CD4-positive, alpha-beta T cell treated with Interleukin-12 subunit alpha and Interleukin-12 subunit beta, for 1 hour (primary cell): ENCODE measurements at regions not wholly inside any gene's neighbourhood (a gene's known extent, or its start where the extent isn't known, plus 50 kb on each side); places are given as distances from the start of the nearest gene placed in this dataset.
A peak's percentile ranks its signal among the peaks of the same experiment; 100 is the strongest.
"Not testable (repeated sequence)": the region's sequence is repeated elsewhere in the genome, so short reads cannot be mapped to it uniquely, and the experiment has no call there.

ENCODE experiments used
- DNase-seq: peaks from one replicate; pipeline ENCODE4 v3.0.0-alpha.2; 2020

- no peak for DNase-seq
Measured at GRCh38 chrX:39050427-39050826, 249.2 kb downstream of the MID1IP1 start.

GRCh38 chrX:39052751-39053150 lies 251.5 kb downstream of the MID1IP1 start:
- DNase-seq: no peak

DNA sequence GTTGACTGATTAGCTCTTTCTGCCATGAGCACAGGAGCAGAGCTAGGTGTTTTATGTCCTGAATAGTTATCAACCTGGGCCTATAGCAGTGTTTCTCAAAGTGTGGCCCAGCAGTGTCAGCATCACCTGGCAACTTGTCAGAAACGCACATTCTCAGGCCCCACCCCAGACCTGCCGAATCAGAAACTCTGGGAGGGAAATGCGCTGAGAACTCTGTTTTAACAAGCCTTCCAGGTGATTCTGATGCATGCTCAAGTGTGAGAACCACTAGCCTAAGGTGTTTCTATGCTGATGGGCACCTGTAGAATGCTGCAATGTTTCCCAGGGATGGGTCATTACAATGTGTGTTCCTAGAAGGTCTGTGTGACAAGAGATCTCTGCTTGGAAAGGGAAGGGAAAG lies 257.5 kb downstream of the MID1IP1 start:
- DNase-seq: no peak

DNA sequence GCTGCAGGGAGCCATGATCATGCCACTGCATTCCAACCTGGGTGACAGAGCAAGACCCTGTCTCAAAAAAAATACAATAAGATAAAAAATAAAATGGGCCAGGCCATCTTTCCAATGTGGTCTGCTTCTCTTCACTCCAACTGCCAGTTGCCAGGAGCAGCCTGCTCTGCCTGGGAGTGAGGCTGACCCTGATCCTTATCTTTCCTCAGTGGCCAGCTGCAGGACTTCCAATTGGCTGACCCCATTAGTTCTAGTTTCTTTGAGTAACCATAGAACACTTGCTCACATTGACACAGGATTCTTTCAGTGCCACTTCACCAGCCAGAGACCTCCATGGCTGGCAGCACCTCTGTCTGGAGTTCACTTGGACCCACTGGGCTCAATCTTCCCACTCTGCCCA lies 258.6 kb downstream of the MID1IP1 start:
- no peak for DNase-seq

- peak; percentile 1 for DNase-seq
Measured at GRCh38 chrX:39063037-39063436, 261.8 kb downstream of the MID1IP1 start.

DNA sequence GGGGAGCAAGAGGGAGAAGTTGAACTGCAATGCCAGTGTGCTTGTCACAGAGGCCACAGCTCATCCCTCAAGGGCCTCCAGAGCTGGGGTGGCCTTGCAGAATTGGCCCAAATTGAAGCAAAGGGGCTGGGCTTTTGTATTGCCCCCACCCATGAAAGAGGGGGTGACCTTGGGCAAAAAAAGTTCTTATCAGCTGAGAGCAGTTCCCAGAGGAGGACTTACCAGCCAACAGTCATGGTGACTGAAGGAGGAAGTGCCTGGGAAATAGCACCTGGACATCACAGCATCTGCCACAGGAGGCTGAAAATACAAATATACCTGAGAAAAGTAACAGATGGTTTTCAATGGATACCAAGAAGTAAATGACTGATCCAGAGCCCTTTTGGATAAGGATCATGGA lies 262.4 kb downstream of the MID1IP1 start:
- DNase-seq: no peak

- no peak for DNase-seq
Measured at GRCh38 chrX:39065051-39065871, 264.0 kb downstream of the MID1IP1 start.

DNA sequence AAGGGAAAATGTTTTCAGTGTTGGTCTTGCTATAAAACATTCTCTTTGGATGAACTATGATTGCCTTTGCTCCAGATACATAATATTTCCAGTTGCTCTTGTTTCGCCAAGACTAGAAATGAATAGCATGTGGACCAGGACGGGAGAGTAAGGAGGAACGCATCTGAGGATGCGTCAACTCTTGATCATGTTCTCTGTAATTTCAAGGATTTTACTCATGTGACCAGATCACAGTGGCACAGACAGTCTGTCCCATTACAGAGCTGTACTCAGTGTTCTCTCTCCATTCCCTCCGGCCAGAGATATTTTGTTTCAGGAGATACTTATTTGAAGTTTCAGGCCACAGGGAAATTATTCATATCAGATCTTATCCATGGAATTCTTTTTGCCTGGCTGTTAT lies 266.6 kb downstream of the MID1IP1 start:
- DNase-seq: no peak

- not testable (repeated sequence) for DNase-seq
Measured at GRCh38 chrX:39068634-39069033, 267.4 kb downstream of the MID1IP1 start.

- no peak for DNase-seq
Measured at GRCh38 chrX:39070009-39070408, 268.8 kb downstream of the MID1IP1 start.

- DNase-seq: no peak
Measured at GRCh38 chrX:39073131-39073530, 271.9 kb downstream of the MID1IP1 start.

GRCh38 chrX:39096599-39096998 lies 295.3 kb downstream of the MID1IP1 start:
- no peak for DNase-seq

DNA sequence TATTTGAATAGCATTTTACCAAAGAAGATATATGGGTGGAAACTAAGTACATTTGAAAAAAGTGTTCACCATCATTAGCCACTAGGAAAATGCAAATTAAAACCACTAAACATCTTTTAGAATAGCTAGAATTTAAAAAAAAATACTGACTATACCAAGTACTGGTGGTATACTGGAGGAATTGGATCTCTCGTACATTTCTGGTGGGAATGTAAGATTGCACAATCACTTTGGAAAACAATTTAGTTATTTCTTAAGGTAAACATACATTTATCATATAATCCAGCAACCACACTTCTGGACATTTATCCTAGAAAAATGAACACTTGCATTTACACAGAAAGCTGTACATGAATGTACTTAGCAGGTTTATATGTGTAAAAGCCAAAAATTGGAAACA lies 303.5 kb downstream of the MID1IP1 start:
- no peak for DNase-seq

GRCh38 chrX:39112143-39112542 lies 310.9 kb downstream of the MID1IP1 start:
- no peak for DNase-seq

DNA sequence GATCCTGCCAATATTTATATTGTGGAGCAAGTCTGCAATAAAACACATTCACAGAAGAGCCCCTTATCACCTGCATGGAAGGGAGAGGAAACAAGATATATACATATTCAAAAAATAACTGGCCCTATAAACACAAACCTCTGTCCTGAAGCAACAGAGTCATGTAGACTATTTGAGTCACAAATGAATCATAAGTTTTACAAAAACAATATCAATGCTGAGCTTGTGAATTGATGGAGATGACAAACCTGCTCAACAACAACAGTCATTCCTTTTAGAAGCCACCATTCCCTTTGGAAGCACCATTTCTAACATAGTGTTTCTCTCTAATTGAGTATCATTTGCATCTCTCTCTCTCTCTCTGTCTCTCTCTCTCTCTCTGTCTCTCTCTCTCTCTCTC lies 313.9 kb downstream of the MID1IP1 start:
- no peak for DNase-seq

DNA sequence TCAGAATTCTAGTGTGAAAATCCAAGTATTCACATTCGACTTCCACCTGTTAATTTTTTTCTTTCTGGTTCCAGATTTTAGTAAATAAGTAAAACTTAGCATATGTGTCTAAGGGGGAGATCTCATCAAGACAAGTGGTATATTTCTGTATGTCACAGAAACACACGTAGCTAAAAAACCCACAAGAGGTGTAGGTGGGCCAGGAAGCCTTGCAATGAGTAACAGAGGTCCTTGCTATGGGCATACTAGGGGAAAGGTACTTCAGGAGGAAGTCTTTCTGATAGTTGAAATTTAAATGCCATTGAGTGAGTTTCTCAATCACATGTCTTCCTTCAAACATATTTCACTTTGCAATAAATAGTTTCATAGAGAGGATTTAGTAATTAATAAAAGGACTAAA lies 315.8 kb downstream of the MID1IP1 start:
- DNase-seq: no peak

- DNase-seq: no peak
Measured at GRCh38 chrX:39121903-39122302, 320.6 kb downstream of the MID1IP1 start.

- DNase-seq: no peak
Measured at GRCh38 chrX:39125834-39126233, 324.6 kb downstream of the MID1IP1 start.

- no peak for DNase-seq
Measured at GRCh38 chrX:39133971-39134370, 332.7 kb downstream of the MID1IP1 start.

- no peak for DNase-seq
Measured at GRCh38 chrX:39137363-39137954, 336.2 kb downstream of the MID1IP1 start.

DNA sequence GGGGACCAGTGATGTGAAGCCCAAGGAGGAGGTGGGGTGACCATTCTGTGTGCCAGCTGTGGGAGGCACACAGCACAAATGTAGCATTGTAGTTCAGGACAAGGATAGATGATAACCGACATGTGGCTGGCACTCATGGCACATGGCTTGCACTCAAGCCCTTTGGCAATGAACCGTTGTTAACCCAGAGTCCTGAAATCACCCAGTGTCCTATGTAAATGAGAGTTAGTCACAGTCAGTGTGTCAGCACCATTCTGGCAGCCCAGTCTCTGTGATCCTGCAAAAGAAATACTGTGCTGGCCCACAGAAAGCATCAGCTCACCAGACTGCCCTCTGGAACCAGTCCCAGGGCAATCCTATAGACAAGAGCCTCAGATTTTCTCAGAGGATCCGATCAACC lies 339.3 kb downstream of the MID1IP1 start:
- DNase-seq: no peak

DNA sequence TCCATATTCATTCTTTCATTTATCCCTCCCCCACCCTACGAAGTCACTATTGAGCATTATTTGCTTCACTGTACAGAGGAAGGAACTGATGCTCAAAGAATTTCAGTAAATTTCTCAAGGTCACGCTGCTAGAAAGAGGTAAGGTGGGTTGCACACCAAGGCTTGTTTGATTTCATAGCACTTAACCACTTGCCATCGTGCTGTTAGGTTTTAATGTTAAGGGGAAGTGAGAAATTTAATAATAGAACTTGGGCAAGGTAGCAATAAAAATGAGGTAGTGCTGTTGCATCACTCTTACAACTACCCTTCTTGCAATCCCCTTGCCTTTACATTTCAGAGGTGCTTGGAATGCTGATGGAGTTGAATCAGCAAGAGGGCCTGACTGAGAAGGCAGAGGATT lies 343.1 kb downstream of the MID1IP1 start:
- no peak for DNase-seq

DNA sequence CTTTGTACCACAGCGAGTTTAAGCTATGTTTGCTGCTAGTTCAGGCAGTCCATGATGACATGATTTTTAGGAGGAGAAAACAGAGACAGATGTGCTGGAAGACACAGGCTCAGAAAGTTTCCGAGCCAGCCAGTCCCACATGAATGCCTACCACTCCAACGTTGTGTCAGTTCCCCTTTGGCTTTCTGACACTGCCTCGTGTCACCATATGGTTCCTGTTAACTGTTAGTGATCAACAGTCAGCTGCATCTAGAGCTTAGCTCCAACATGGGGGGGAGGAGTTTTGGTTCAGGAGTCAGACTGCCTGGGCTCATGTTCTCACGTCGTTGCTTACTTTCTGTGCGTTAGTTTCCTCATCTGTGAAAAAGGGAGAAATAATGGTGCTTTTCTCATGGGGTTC lies 343.7 kb downstream of the MID1IP1 start:
- DNase-seq: peak; percentile 2

- DNase-seq: no peak
Measured at GRCh38 chrX:39145859-39146258, 344.6 kb downstream of the MID1IP1 start.

DNA sequence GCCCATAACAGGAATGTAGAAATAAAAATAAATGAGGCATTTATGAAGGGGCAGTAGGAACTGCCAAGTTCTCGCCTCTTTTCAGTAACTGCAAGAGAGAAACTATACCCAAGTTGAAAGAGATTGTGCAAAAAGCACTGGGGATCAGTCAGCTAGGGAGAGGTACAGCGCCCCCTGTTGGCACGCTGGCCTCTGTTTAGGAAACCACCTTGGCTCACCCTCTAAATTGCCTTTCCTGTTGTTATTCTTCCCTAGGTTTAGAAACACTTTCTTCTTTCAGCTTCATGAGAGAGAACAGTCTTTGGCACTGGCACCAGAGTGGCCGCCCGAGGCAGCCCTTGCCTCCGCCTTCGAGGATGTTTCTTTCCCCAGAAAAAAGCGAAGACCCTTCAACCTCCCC lies 348.5 kb downstream of the MID1IP1 start:
- peak; percentile 47 for DNase-seq
